Kidney epithelial cell (primary cell): ENCODE measurements at regions not wholly inside any gene's neighbourhood (a gene's known extent, or its start where the extent isn't known, plus 50 kb on each side); places are given as distances from the start of the nearest gene placed in this dataset.

Source experiments
- DNase-seq: peaks from one replicate; pipeline ENCODE4 v3.0.0-alpha.2; 2010; ENCODE audit warnings: low read depth
- H3K27me3 ChIP-seq: 2 replicates; pipeline ENCODE4 v1.6.0; 2011; ENCODE audit warnings: low read length; ENCODE audit not compliant: control insufficient read depth, insufficient read depth
- H3K36me3 ChIP-seq: 2 replicates; pipeline ENCODE4 v1.5.1; 2011; ENCODE audit warnings: low read length; ENCODE audit not compliant: control insufficient read depth, insufficient read depth
- H3K4me3 ChIP-seq: 2 replicates; pipeline ENCODE4 v1.5.1; 2011; ENCODE audit warnings: low read depth, mild to moderate bottlenecking, control low read depth, low read length
- TF ChIP-seq, protein P1 (sequence below): IDR thresholded peaks from 2 replicates; pipeline ENCODE4 v1.5.1; 2011; ENCODE audit warnings: mild to moderate bottlenecking, moderate library complexity, low read length, control low read depth, inconsistent platforms; ENCODE audit not compliant: insufficient read depth, poor library complexity, severe bottlenecking

DNA sequence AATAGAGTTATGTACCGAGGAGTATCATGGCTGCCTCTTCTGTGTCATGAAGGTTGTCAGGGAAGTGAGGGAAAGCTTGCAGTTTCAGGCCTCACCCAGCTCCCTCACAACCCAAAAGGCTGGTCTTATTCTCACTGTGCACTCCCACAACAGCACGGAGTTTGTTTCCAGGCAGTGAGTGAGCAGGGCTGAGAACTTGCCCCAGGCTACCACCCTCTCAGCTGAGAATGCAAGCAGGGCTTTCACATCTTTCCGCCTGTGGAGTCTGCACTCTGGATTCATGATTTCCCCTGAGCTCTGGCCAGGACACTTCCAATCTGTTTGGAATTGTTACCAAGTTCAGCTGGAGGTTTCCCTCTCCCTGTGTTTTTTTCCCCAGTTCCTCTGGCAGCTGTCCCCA lies 2284.7 kb upstream of the PCDH20 start:
- Histone ChIP-seq H3K27me3 (no peaks in the 10 kb centered on the region), H3K36me3 (no peaks in the 10 kb centered on the region), H3K4me3 (no peak overlapping the region)
- TF ChIP-seq, protein P1, sequence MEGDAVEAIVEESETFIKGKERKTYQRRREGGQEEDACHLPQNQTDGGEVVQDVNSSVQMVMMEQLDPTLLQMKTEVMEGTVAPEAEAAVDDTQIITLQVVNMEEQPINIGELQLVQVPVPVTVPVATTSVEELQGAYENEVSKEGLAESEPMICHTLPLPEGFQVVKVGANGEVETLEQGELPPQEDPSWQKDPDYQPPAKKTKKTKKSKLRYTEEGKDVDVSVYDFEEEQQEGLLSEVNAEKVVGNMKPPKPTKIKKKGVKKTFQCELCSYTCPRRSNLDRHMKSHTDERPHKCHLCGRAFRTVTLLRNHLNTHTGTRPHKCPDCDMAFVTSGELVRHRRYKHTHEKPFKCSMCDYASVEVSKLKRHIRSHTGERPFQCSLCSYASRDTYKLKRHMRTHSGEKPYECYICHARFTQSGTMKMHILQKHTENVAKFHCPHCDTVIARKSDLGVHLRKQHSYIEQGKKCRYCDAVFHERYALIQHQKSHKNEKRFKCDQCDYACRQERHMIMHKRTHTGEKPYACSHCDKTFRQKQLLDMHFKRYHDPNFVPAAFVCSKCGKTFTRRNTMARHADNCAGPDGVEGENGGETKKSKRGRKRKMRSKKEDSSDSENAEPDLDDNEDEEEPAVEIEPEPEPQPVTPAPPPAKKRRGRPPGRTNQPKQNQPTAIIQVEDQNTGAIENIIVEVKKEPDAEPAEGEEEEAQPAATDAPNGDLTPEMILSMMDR: no peak
- no peak for DNase-seq

DNA sequence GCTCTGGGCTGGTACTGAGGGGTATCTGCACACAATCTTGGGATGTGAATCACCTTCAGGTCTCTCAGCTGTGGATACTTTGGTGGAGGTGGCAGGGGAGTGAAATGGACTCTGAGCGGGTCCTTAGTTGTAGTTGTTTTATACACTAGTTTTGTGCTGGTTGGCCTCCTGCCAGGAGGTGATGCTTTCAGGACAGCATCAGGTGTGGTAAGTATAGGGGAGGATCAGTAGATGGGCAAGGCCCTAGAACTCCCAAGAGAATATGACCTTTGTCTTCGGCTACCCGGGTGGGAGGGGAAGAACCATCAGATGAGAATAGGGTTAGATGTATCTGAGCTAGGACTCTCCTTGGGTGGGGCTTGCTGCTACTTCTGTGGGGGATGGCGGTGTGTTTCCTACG lies 2284.3 kb upstream of the PCDH20 start:
- H3K36me3 ChIP-seq: no peaks in the 10 kb centered on the region
- H3K27me3 ChIP-seq: no peaks in the 10 kb centered on the region
- TF ChIP-seq, protein P1: no peak
- DNase-seq: no peak
- H3K4me3 ChIP-seq: no peak overlapping the region

DNA sequence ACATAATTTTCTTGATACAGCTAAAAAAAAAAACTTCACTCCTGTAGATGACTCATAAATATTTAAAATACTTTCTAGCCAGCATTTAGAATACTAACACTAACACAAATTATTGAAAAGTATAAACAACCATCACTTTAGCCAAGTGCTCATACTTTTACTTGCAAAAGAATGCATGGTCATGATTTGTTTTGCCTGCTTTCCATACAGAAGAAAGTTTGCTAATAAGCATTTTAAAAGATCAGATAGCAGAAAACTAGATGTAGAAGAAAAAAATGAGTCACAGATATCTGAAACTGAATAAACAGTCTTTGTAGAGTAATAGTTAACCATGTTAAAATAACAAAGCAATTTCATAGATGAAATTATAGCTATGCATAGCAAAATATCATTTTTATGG lies 2280.4 kb upstream of the PCDH20 start:
- TF ChIP-seq, protein P1: no peak
- Histone ChIP-seq H3K27me3 (no peaks in the 10 kb centered on the region), H3K36me3 (no peaks in the 10 kb centered on the region), H3K4me3 (no peak overlapping the region)
- DNase-seq: no peak

DNA sequence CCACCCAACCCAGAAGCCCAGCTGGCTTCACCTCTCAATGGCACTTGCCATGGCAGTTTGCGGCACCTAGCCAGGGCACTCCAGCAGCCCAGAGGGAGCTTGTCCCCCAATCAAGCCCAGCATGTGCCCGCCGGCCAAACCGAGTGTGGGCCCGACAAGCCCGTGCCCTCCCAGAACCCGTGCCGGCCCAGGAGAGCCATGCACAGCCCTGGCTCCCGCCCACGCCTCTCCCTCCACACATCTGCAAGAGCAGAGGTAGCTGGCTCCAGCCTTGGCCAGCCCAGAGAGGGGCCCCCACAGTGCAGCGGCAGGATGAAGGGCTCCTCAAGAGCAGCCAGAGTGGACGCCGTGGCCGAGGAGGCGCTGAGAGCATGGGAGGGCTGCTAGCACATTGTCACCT lies 2278.0 kb upstream of the PCDH20 start:
- Histone ChIP-seq H3K4me3 (no peak overlapping the region), H3K27me3 (no peaks in the 10 kb centered on the region), H3K36me3 (no peaks in the 10 kb centered on the region)
- TF ChIP-seq, protein P1: no peak
- DNase-seq: no peak

DNA sequence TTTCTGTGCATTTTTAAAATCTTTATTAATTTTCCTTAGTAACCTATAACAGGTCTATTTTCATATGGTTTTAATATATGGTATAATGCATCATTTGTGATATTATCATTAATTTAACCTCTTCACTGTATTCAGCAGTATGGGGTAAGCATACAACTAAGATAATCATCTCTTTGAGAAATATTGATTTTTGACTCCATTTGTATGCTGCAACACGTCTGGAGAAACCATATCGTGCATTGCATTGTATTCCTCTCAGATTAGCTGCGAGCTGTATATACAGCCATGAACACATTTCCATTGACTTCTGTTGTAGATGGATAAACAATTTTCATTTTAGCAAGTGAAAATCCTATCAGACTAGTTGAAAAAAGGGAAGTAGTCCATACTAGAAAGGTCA lies 2275.8 kb upstream of the PCDH20 start:
- Histone ChIP-seq H3K27me3 (no peaks in the 10 kb centered on the region), H3K4me3 (no peak overlapping the region), H3K36me3 (no peaks in the 10 kb centered on the region)
- TF ChIP-seq, protein P1: no peak
- DNase-seq: no peak

DNA sequence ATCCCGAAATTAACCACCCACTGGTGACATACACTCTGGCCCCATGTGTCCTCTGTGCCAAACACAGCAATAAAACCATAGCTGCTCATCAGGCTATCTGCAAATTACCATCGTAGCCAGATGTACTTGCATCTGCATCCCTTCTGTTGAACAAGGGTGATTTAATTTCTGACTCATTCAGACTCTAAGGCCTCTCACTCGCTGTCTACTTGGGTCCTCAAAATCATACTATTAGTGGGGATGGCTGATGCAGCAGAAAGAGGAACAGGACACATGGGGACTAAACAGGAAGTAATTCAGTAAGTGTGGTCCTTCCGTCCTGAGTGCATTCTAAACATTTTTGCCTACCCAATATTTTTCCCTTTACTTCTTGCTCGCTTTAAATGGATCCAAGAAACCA lies 2275.0 kb upstream of the PCDH20 start:
- Histone ChIP-seq H3K27me3 (no peaks in the 10 kb centered on the region), H3K36me3 (no peaks in the 10 kb centered on the region), H3K4me3 (no peak overlapping the region)
- no peak for DNase-seq
- TF ChIP-seq, protein P1: no peak
